ENCODE measurements at regions not wholly inside any gene's neighbourhood (a gene's known extent, or its start where the extent isn't known, plus 50 kb on each side); places are given as distances from the start of the nearest gene placed in this dataset.

DNA sequence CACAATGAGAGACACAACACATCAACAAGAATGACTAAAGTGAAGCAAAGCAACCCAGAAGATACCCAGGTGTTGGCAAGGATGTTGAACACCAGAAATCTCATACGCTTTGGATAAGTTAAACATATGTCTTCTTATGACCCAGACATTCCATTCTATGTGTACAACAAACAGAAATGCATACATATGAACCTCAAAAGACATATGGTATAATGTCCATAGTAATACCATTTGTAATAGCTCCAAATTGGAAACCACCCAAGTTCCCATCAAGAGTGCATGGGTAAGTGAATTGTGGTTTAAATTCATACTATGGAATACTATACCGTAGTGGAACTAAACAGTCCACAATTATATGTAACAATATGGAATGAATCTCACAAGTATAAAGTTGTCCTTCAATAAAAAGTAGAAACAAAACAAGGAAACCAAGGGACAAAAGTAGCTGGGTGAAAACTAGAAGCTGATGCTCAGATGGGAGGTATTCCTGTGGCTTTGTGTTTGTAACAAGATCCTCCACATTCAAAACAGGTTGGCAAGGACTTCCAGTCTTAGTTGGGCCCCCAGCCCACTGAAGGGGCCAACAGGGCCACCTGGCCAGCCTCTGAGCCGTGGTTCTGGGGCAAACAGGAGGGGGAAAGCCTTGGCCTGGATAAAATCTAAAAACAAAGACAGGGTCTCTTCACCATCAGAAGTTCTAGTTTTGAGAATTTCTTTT lies 171.8 kb upstream of the PITX1 start:
- no peak for DNase-seq (ENCODE audit: low read depth in 2 of 2)

DNA sequence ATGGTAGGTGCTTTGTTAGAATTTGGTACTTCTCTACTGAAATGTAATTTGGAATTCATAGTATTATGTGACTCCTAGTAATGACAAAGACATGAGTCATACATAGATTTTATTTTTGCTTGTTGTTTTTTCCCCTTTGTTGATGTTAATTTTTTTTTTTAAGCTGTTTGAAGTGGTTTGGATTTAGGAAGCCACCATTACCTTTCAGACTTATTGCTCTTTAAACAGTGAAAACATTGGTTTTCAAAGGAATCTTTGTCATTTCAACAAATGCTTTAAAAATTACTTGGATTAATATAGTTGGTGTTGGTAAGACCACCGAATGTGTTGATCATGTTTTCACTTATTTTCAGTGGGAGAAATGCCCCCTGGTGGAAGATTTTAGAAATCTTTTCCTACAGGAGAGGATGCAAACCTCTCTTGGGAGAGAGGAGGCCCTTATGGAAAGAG lies 170.1 kb upstream of the PITX1 start:
- no peak for DNase-seq (ENCODE audit: low read depth in 2 of 2)

DNA sequence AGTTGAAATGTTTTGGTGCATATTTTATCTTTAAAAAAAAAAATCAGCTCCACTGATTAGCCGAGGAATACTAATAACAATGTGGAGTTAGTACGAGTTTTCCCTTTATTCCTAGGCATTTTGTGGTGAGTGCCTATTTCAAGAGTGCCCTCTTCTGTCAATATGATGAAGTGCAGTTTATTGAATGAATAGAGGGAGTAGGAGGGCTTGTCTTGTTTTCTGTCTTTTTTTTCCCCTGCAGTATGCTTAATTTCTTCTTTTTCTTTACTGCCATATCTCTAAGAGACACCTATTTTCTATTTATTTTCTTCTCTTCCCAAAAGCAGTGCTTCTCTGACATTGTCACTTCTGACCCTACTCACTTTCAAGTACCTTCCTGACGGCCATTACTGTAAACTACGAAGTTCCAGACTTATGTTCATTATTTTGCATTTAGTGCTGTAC lies 169.6 kb upstream of the PITX1 start:
- no peak for DNase-seq (ENCODE audit: low read depth in 2 of 2)

DNA sequence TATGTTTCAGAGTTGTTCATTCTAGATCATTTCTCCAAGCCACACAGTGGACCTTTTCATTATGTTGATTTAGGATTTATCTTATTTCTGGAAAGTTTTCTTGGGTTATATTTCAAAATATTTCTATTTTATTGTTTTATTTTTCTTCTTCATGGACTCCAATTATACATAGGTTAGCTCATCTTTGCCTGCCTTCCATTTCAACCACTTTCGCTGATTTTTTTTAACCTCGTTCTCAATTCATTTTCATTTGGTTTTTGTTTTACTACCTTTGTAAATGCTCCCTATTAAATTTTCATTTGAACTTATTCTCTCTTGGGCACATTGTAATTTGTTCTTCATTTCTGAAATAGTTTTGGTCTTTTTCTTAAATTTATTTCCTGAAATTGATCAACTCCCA lies 169.0 kb upstream of the PITX1 start:
- no peak for DNase-seq (ENCODE audit: low read depth in 2 of 2)

DNA sequence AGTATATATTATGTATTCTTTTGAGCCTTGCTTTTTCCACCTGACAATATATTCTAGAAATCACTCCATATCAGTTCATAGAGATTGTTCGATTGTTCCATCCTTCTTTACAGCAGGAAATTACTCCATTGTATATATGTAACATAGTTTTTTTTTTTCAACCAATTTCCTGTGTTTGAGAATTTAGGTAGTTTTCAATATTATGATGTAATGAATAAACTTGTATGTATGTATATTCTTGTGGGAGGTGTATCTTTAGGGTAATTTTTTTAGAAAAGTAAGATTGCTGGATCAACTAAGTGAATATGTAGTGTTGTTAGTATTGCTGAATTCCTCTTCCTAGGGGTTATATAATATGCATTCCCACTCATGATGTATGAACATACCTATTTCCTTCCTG lies 165.9 kb upstream of the PITX1 start:
- no peak for DNase-seq (ENCODE audit: low read depth in 2 of 2)

GRCh38 chr5:135196483-135196882 lies 162.5 kb upstream of the PITX1 start:
- DNase-seq (ENCODE audit: low read depth in 2 of 2), result no peak

DNA sequence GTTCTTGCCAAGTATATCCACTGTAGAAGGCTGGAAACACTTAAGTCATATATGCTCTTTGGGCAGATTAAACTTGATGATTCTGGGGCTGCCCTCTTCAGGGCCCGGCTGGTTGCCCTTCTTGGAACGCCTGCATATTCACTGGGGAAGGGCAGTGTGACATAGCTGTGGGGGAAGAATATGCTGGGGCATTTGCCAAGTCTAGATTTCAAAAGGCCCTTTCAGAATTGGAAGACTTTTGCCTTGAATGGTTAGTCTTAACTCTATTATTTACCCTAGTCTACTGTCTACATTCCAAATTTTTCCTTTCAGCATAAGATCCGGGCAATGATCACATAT lies 161.2 kb upstream of the PITX1 start:
- no peak for DNase-seq (ENCODE audit: low read depth in 2 of 2)

DNA sequence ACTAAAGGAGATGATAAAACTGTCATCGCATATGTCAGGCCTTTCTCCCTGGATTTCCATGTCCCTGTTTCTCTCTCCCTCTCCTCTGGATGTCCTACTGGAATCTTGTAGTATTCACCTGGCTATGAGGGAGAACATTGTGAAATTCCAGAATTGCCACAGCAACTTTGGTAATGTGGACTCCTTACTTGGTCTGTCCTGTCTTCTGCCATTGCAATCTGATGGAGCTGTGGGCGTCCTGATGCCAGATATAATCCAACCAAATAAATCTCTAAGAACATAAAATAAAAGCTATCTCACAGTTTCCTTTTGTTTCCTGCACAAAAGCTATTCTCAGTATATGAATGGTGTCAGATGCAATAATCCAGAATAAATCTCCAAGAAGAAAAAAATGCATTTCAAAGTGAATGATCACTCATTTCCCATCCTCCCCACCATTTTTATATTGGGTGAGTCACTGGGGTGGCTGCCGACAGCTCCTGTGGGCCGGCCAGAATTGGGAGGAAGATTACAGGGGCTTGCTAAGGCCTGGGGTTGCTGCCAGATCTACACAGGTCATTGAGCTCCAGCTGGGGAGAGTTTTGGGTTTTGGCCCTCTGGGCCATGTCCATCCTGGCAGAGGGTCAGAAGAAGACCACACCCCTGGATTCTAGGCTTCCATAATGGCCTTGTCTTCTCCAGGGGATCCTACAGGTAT lies 160.7 kb upstream of the PITX1 start:
- DNase-seq (ENCODE audit: low read depth in 2 of 2), result no peak

GRCh38 chr5:135194126-135194488 lies 160.1 kb upstream of the PITX1 start:
- DNase-seq (ENCODE audit: low read depth in 2 of 2), result no peak

DNA sequence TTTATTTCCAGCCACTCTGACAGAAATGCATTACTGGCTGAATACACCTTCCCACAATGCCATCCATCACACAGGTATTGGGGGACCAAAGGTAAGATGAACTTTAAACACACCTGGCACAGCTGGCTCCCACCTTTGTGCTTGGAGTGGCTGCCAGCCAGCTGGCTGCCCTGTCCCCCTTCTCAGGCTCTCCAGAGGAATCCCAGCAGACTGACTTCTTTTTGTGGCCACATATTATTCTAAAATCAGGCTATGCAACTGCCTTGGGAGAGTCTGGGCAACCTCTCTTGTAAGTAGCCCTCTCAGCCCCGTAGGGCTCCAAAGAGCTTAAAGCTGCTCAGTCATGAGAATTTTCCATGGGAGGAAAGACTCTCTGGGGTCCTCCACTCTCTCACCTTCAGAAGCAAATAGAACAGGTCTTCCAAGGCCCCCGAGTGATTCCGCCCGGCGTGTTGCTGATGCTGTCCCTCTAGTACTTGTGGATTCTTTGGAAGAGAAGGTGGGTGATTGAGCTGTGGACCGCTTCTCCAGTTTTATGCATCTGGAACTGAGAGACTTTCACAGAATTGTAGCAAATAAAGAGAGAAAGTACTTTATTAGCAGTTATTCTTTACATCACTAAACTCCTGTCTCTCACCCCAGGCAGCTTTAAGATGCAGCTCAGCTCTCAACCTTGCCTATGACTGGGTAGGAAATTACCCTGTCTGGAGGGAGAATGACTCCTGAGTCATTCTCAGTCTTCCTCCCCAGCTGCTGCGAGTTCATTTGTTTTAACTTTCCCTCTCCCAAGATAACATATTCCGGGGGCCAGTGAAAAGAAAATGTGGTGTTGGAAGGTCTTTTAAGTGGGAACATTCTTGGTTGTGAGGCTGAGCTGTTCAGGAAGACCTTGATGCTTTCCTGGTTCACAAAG lies 159.4 kb upstream of the PITX1 start:
- DNase-seq (ENCODE audit: low read depth in 2 of 2), result no peak

GRCh38 chr5:135192351-135192750 lies 158.3 kb upstream of the PITX1 start:
- DNase-seq (ENCODE audit: low read depth in 2 of 2), result no peak

DNA sequence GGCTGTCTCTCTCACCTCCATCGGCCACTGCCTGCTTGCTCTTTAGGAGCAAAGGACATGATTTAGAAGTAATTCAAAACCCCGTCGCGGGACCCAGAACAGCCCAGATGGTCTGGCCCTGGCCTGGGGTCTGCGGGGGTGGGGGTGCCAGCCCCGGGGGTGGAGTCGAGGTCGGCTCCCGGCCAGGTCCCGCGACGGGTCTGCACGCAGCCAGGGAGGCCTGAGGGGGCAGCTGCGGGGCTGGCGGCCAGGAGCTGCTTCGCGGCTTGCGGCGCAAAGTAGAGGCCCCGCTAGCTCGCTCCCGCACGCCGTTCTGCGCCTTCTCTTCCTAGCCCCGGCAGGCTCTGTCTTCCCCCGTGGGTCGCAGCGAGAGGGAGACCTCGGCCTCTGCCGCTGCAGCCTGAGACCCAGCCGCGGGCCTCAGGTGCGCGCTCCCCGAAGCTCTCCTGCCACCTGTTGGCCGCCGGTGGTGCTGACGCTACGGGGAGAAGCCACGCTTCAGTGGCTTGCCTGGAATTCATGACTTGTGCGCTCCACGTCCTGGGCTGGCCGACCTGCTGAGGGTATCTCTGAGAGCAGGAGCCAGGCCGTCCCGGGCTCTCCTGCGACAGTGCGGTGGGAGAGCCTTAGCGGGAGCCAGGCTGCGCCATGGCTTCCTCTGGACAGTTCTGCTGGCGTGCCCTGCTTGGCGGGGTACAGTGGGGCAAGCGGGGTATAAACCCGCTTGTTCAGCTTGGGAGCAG lies 157.2 kb upstream of the PITX1 start:
- DNase-seq (ENCODE audit: low read depth in 2 of 2), result peak; percentile 52 to 55

- DNase-seq (ENCODE audit: low read depth in 2 of 2), result no peak
Measured at GRCh38 chr5:135190416-135191083, 156.5 kb upstream of the PITX1 start.

DNA sequence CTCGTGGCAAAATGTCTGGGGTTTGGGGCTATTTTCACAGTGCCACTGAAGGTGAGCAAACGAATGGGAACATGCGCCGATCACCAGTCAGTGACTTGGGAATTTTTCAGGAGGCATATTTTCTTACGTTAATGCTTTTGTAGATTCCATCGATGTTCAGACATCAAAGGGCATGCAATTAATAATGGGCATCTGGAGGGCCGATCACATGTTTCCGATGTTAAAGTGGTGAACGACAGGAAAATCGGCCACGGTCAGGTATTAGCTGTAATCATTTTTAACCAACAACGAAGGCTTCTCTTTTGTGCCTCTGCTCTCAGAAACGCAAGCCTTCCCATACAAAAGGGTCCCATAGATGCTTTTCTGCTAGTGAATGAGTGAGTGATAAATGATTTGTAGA lies 155.0 kb upstream of the PITX1 start:
- DNase-seq (ENCODE audit: low read depth in 2 of 2), result no peak

- no peak for DNase-seq (ENCODE audit: low read depth in 2 of 2)
Measured at GRCh38 chr5:135188233-135188914, 154.3 kb upstream of the PITX1 start.

- DNase-seq (ENCODE audit: low read depth in 2 of 2), result no peak
Measured at GRCh38 chr5:135186662-135187522, 152.9 kb upstream of the PITX1 start.

DNA sequence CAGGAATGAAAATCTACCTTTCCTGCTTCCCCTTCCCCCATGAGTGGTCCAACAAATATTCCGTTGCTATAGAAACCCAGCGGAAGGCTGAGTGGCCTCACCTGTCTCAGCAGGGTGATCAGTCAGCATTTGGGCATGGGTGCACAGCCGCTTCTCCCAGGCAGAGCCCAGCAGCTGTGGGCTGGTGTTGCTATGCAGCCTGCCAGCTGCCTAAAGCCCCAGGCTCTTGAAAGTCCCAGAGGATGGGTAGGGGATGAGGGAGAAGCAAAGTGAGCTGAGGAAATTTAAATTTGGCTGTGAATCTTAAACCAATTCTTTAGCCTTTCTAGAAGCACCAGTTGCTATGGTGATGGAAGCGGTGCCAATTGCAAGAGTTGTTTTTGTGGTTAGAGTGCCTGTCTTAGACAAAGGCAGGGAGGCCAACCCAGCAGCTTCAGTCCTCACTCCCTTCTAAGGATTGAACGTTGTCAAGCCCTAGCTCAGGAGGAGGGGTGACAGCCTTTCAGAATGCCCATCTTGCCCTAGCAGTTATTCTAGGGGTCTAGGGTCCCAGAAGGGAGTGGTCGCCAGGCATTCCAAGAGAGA lies 151.5 kb upstream of the PITX1 start:
- no peak for DNase-seq (ENCODE audit: low read depth in 2 of 2)

GRCh38 chr5:135184646-135185045 lies 150.6 kb upstream of the PITX1 start:
- no peak for DNase-seq (ENCODE audit: low read depth in 2 of 2)

DNA sequence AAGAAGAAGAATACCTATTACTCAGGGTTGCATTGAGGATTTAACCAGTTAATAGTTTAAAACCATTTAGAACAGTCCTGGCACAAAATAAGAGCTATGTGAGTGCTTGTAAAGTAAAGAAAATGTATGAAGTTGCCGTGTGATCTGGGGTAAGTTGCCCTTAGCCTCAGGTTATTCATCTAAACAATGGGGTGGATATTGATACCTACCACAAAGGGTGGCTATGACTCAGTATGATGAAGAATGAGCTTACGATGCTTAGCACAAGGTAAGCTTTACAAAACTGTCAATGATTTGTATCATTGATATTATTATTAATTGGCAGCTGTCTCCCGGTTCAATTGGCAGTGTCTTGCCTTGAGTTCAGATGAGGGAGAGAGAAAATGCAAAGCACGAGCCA lies 149.4 kb upstream of the PITX1 start:
- no peak for DNase-seq (ENCODE audit: low read depth in 2 of 2)

Data from stimulated activated CD8-positive, alpha-beta memory T cell treated with anti-CD3 and anti-CD28 coated beads, Interleukin-15, amount 100 ng/mL, for 48 hours (primary cell).